ENCODE measurements at regions not wholly inside any gene's neighbourhood (a gene's known extent, or its start where the extent isn't known, plus 50 kb on each side); places are given as distances from the start of the nearest gene placed in this dataset.

- DNase-seq (ENCODE audit: low spot score): no peak
Observed at GRCh38 chr7:36006636-36007229, 146.3 kb upstream of the EEPD1 start.

- no peak for DNase-seq (ENCODE audit: low spot score)
Observed at GRCh38 chr7:36010656-36011587, 142.1 kb upstream of the EEPD1 start.

- no peak for DNase-seq (ENCODE audit: low spot score)
Observed at GRCh38 chr7:36011588-36011965, 141.5 kb upstream of the EEPD1 start.

- DNase-seq (ENCODE audit: low spot score): no peak
Observed at GRCh38 chr7:36013246-36014014, 139.6 kb upstream of the EEPD1 start.

GRCh38 chr7:36014961-36015360 is 138.1 kb upstream of the EEPD1 start:
- DNase-seq (ENCODE audit: low spot score): no peak

- DNase-seq (ENCODE audit: low spot score): no peak
Observed at GRCh38 chr7:36015733-36016132, 137.3 kb upstream of the EEPD1 start.

GRCh38 chr7:36016648-36017047 is 136.4 kb upstream of the EEPD1 start:
- no peak for DNase-seq (ENCODE audit: low spot score)

GRCh38 chr7:36017111-36017510 is 135.9 kb upstream of the EEPD1 start:
- no peak for DNase-seq (ENCODE audit: low spot score)

GRCh38 chr7:36018816-36019484 is 134.1 kb upstream of the EEPD1 start:
- no peak for DNase-seq (ENCODE audit: low spot score)

- DNase-seq (ENCODE audit: low spot score): no peak
Observed at GRCh38 chr7:36019538-36019937, 133.5 kb upstream of the EEPD1 start.

- DNase-seq (ENCODE audit: low spot score): no peak
Observed at GRCh38 chr7:36019980-36020379, 133.1 kb upstream of the EEPD1 start.

GRCh38 chr7:36021367-36021766 is 131.7 kb upstream of the EEPD1 start:
- no peak for DNase-seq (ENCODE audit: low spot score)

- DNase-seq (ENCODE audit: low spot score): no peak
Observed at GRCh38 chr7:36021917-36022550, 131.0 kb upstream of the EEPD1 start.

GRCh38 chr7:36023033-36023560 is 130.0 kb upstream of the EEPD1 start:
- no peak for DNase-seq (ENCODE audit: low spot score)

GRCh38 chr7:36025190-36025589 is 127.9 kb upstream of the EEPD1 start:
- DNase-seq (ENCODE audit: low spot score): no peak

- DNase-seq (ENCODE audit: low spot score): no peak
Observed at GRCh38 chr7:36029311-36029710, 123.7 kb upstream of the EEPD1 start.

GRCh38 chr7:36029853-36030515 is 123.1 kb upstream of the EEPD1 start:
- DNase-seq (ENCODE audit: low spot score): no peak

- DNase-seq (ENCODE audit: low spot score): peak; percentile 33
Observed at GRCh38 chr7:36032361-36032818, 120.7 kb upstream of the EEPD1 start.

- DNase-seq (ENCODE audit: low spot score): no peak
Observed at GRCh38 chr7:36034020-36034419, 119.0 kb upstream of the EEPD1 start.

- DNase-seq (ENCODE audit: low spot score): no peak
Observed at GRCh38 chr7:36035186-36035585, 117.9 kb upstream of the EEPD1 start.

GRCh38 chr7:36036590-36036989 is 116.5 kb upstream of the EEPD1 start:
- DNase-seq (ENCODE audit: low spot score): no peak

All from germinal center (tissue), 1 donor.